Stimulated activated CD4-positive, alpha-beta T cell treated with anti-CD3 and anti-CD28 coated beads, TNF-alpha, amount 100 ng/mL, for 1 hour (primary cell): ENCODE measurements at regions not wholly inside any gene's neighbourhood (a gene's known extent, or its start where the extent isn't known, plus 50 kb on each side); places are given as distances from the start of the nearest gene placed in this dataset.
A peak's percentile ranks its signal among the peaks of the same experiment; 100 is the strongest.

Experiments
- DNase-seq, 3 donors: peaks; one replicate each; pipeline ENCODE4 v3.0.0-alpha.2; 2020; ENCODE audit warnings: low read depth in 3 of 3, low spot score in 1 of 3

DNA sequence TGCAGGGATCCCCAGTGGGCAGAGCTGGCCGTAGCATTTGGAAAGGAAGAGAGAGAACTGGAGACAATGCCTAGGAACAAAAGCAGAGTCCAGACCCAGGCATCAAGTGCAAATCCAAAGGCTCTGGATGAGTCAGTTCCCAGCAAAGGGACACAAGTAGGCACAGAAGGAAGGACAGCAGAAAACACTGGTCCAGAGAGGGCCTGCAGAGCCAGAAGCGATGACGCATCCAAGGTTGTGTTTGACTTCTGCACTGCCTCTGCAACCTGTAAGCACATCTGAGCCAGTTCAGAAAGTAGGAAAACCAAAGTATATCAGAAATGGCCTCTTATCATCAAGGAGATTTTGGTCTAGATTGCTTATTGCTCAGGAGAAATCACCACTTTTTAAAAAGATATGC lies 604.5 kb downstream of the FGF9 start:
- DNase-seq: no peak

DNA sequence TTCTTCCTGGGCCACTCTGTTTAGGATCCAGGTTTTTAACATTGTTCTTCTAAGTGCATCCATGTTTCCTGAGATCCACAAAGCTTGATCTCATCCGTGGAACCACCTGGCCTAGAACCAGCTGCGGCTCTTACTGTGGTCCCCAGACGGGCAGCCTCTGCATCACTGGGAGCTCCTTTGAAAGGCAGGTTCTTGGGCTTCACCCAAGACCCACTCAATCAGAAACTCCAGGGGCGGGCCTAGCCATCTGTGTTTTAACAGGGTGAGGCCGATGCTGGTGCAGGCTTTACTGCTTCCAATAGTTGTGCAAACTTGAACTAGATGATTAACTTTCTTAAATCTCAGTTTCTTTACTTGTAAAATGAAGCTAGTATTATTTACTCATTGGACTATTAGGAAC lies 605.7 kb downstream of the FGF9 start:
- no peak for DNase-seq

GRCh38 chr13:22278336-22278929 lies 607.6 kb downstream of the FGF9 start:
- peak; percentile 18 to 49 (median 37) for DNase-seq

DNA sequence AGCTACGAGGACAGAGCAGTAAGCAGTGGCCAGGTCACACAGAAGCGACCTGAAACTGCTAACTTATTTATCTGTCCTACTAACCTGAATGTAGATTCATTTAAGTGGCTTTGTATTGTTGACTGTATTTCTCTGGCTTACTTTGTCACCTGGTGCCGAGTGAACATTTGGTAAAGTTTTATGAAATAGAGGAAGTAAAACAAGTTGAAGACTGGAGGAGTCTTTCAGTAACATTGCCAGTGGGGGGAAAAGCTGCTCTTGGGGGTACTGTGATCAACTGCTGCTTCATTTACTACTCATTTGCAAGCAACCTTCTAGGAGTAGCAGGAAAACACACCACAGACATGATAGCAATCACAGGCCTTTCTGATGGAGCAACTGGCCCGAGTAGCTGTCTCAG lies 615.0 kb downstream of the FGF9 start:
- no peak for DNase-seq

GRCh38 chr13:22286338-22286737 lies 615.5 kb downstream of the FGF9 start:
- no peak for DNase-seq

GRCh38 chr13:22287343-22287920 lies 616.6 kb downstream of the FGF9 start:
- no peak for DNase-seq

DNA sequence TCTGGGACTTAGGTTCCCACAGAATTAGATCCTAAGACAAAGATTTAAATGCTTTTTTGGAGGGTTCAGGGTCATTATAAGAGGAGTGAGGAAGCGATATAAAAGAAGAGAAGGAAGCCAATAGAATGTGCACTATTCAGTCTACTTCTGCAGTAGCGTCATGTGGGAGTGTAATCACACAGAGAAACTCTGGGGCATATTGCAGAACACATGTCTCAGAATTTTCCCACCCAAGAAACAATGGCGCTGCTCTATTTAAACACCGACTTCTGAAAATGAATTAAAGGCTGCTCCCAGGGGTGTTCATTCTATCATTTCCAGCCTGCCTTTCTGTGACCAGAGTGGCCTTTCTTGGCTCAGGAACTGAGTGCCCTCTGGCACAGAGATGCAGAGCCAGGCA lies 617.6 kb downstream of the FGF9 start:
- DNase-seq: no peak

- DNase-seq: no peak
Measured at GRCh38 chr13:22289711-22290110, 618.8 kb downstream of the FGF9 start.

- no peak for DNase-seq
Measured at GRCh38 chr13:22298530-22298929, 627.7 kb downstream of the FGF9 start.

GRCh38 chr13:22311734-22312404 lies 641.0 kb downstream of the FGF9 start:
- no peak for DNase-seq

GRCh38 chr13:22312405-22312803 lies 641.5 kb downstream of the FGF9 start:
- DNase-seq: no peak

GRCh38 chr13:22316494-22317025 lies 645.7 kb downstream of the FGF9 start:
- DNase-seq: no peak

DNA sequence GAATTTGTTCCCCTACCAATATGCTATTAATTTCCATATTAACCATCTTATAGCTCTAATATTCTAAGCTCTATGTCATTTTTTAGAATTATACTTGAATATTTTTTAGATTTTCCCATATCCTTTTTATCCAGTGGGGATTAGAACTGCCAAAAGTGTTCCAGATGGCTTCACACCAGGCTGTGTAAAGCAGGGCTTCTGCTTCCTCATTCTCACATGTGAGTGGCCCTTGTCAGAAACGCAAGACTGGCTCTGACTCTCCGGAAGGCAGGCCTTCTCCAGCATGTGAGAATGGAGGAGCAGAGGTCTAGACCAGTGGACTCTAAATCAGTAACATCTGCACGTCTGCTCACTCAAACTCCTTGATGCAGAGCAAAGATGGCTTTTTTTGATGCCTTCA lies 650.1 kb downstream of the FGF9 start:
- DNase-seq: no peak

DNA sequence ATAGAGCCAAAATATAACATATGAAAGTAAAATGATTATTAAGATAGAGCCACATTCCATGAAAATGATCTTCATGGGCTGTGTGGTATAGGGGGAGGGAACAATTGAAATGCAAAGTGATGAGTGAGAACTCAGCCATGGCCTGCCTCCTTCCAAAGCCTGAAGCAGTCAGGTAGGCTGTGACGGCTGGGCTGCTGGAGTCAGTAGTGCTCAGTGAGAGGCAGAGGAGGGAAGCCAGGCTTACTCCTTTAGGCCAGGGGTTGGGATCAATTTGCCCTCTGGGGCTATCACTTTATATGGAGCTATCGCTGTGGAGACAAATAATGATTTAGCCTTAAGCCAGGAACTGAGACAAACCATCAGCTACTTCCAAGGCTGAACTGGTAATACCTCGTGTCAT lies 654.9 kb downstream of the FGF9 start:
- DNase-seq: no peak

DNA sequence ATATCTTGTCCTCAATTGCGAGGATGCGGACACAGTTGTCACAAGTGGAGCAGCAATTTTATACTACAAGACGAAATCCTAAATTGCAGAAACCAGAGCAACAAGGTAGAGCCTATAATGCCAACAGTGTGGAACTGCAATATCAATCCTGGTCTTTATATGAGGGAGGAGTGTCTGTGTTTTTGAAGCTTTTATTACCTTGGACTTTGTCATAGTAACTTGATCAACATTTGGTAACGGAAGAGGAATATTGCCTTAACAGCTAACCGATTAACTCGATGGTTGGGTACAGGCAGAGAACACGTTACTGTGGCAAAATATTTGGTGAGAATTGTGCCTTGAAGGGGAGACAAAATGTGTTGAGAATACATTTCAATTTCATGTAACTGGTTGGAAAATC lies 661.5 kb downstream of the FGF9 start:
- DNase-seq: no peak

GRCh38 chr13:22336460-22336859 lies 665.6 kb downstream of the FGF9 start:
- DNase-seq: no peak

- no peak for DNase-seq
Measured at GRCh38 chr13:22357132-22357531, 686.3 kb downstream of the FGF9 start.

DNA sequence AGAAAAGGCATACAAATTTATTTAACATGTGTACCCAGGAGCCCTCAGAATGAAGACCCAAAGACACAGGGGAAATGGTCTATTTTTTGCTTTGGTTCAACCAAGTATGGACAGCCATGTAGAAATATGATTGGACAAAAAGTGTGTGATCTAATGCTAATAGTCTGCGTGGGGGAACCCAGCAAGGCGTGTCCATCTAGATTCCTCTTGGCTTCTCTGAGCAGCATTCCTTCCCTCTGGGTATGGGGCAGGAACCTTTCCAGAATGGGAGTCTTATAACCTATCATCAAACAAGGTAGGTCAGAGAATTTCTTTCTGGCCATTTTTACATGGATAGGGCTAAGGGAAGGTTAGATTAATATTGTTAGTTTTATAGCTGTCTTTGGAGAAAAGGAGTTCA lies 698.2 kb downstream of the FGF9 start:
- DNase-seq: no peak

DNA sequence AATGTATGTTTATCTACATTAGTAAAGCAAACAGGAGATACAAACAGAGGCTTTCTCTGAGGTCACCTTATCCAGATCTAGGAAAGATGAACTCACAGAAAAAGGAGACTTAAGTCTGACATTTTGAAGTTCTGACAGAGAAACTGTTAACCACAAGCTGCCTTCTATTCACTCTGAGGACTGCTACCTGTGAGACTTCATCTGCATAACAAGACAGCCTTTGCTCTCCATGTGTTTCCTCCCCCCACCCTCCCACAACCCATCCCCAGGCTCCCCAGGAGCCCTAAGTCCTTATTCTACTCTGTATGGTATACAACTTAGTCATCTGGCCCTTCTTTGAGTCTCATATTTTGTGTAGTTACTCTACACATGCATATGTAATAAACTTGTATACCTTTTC lies 699.0 kb downstream of the FGF9 start:
- no peak for DNase-seq

GRCh38 chr13:22372261-22372660 lies 701.4 kb downstream of the FGF9 start:
- DNase-seq: no peak

- no peak for DNase-seq
Measured at GRCh38 chr13:22375151-22375550, 704.3 kb downstream of the FGF9 start.

- DNase-seq: no peak
Measured at GRCh38 chr13:22387899-22388298, 717.0 kb downstream of the FGF9 start.
